T47D (cell line): ENCODE measurements at regions not wholly inside any gene's neighbourhood (a gene's known extent, or its start where the extent isn't known, plus 50 kb on each side); places are given as distances from the start of the nearest gene placed in this dataset.
"Not testable (repeated sequence)": the region's sequence is repeated elsewhere in the genome, so short reads cannot be mapped to it uniquely, and the experiment has no call there.

Experiments
- DNase-seq, 2 experiments: peaks; one replicate each; pipeline versions ENCODE4 v3.0.0 to v3.0.0-alpha.2; 2011 to 2012; ENCODE audit warnings: low read depth in 1 of 2, low spot score in 1 of 2
- JUND ChIP-seq: IDR thresholded peaks from 2 replicates; pipeline ENCODE4 v1.6.1; 2012; ENCODE audit warnings: low read depth
- in situ Hi-C: cut with HindIII; loops from 2 replicates; pipeline ENCODE4 v1.10.0; 2016; ENCODE audit warnings: low sequenced_read_pairs, low pct_unique_long_range_greater_than_20kb

DNA sequence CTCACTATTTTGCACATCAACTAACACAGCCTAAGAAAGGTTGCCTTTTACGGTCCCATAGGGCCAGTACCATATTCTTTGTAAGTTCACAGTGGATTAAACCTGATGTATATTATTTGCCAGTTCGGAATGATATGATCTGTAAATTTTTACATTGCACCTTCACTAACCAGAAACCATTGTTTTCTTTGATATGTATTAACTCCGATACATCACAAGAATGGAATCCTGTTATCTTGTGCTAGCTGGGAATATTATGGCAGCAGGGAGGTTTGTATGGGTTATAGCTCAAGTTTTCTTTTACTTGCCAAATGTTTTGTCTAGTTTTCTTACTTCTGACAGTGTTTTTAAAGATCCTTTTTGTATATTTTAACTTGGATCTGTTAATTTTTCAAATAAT is 51.4 kb upstream of the S1PR1 start:
- DNase-seq = no peak
- in situ Hi-C loops = no loop called here
- TF ChIP-seq JUND = no peak

DNA sequence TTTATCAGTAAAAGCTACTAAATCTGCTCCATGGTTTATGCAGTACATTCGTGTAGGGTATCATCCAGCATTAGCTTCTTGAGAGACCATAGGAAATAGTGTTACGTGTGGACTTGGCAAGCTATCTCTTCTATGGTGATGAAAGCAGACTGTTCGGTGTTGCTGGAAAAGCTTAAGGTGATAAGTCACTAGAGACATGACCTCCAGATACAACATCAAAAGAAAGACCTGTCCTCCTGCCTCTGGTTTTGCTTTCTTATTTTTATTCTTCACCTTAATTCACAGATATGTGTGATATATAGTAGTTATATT is 53.5 kb upstream of the S1PR1 start:
- DNase-seq = no peak
- TF ChIP-seq JUND = no peak
- in situ Hi-C loops = no loop called here

DNA sequence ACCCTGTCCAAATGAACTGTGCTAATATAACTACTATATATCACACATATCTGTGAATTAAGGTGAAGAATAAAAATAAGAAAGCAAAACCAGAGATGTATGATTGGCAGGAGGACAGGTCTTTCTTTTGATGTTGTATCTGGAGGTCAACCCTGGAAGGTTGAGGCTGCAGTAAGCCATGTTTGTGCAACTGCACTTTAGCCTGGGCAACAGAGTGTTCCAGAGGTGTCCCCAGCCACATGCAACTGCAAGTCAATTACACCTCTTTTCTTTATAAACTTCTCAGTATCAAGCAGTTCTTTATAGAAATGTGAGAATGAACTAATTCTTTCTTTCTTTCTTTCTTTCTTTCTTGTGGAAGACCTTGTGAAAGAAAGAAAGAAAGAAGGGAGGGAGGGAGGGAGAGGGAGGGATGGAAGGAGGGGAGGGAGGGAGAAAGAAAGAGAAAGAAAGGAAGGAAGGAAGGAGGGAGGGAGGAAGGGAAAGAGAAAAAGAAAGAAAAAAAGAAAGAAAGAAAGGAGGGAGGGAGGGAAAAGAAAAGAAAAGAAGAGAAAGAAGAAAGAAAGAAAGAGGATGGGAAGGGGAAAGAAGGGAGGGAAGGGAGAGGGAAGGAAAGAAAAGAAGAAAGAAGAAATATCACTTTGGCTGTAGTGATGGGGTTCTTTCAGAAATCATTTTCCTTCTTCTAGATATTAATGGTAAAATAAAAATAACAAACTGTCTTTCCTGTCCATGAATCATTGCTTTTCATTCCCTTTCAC is 54.0 kb upstream of the S1PR1 start:
- in situ Hi-C loops = no loop called here

DNA sequence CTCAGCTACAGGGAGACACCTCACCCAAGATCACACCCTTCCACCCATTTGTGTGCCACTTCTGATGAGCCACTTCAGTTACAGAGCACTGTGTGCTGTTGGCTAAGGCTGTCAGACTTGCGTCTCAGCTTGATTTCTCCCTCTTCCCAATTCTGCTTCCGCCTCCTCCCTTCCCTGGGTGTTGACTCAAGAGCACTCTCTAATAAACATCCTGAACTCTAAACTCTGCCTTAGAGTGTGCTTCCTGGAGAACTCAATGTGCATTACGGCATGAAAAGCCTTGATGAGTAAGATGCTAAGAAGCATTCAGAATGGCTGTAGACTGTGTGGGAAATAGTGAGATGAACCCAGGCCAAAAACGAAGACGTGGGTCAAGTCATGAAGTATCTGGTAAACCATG is 54.9 kb upstream of the S1PR1 start:
- no peak for TF ChIP-seq JUND
- DNase-seq = no peak
- in situ Hi-C loops = no loop called here

More for the DNA sequence above, 54.0 kb upstream of the S1PR1 start:
- TF ChIP-seq JUND = no peak
- DNase-seq = no peak

DNA sequence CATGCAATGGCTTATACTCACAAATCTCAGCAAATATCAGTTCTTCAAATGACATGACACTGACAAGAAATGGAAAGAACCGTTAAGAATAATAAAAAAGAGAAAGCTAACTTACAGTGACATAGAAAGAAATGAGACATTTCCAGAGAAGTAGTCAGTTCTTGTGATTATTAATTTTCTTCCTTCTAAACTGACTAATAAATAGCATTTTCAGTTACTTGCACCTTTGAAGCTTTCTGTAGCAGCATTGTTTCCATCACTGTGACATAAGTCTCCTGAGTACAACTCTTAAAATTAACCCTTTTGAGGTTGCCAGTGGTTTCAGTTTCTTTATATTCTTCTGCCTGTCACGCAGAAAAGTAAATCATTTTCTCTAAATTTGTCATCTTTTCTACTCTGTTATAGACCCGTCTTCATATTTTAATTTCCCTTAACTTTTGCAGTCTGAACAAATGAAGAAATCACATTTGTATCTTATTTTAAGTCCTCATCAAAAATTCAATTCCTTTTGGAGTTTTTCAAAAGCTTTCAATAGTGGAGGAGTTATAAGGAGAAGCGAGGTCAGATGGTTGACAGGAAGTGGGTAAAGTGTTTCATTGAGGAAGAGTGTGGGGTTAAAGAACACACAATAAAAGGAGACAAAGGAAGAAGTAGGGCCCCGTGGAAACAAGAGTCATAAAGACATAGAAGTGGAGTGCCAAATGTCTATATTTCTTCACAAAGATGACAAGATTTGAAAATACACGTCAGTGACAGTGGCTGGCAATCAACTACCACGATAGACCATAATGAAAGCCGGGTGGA is 57.9 kb upstream of the S1PR1 start:
- in situ Hi-C loops = no loop called here
- DNase-seq = no peak
- TF ChIP-seq JUND = no peak

DNA sequence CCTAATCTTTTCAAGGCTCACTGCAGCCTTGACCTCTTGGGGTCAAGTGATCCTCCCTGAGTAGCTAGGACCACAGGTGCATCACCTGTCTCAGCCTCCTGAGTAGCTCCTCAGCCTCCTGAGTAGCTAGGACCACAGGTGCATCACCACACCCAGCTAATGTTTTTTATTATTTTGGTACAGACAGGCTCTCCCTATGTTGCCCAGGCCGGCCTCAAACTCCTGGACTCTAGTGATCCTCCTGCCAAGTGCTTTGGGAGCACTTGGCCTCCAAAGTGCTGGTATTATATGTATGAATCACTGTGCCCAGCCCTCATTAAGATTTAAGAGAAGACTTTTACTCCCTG is 58.5 kb upstream of the S1PR1 start:
- no peak for DNase-seq
- in situ Hi-C loops = no loop called here

DNA sequence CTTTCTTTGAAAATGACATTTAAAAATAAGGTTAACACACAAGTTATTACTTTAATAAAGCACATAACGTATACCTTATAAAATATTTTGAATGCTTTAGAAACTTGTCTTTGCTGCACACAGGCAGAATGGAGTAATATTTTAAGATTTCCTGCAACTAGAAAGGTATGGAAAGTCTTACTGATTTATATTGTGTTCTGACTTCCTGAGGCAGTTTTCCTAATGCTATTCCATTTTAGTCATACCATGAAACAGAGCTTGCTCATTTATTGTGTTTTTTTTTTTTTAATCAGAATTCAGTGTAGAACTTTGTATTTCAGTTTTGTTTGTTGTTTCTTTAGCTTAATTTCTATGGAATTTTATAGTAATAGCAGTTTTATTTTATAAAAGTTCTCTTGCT is 60.9 kb upstream of the S1PR1 start:
- no peak for DNase-seq
- no peak for TF ChIP-seq JUND
- in situ Hi-C loops = no loop called here

More for the DNA sequence above, 58.5 kb upstream of the S1PR1 start:
- no peak for TF ChIP-seq JUND

DNA sequence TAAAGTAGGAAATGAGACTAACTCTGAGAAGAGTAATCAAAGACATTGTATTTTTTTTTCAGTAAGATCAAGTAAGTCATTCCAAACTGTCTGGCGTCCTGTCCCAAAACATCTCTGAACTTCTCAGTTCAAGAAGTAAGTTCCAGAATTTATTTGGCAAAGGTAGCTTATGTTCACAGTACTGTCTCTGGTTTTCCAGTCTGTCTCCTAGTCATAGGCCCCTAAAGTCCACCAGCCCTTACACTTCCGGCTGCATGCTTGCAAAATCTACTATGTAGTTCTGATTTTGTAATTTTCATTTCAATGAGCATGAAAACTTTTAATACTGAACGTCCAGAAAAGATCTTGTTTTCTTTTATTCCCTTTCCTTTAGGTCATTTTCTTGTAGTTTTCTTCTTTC is 61.4 kb upstream of the S1PR1 start:
- no peak for DNase-seq
- in situ Hi-C loops = no loop called here
- TF ChIP-seq JUND = no peak

DNA sequence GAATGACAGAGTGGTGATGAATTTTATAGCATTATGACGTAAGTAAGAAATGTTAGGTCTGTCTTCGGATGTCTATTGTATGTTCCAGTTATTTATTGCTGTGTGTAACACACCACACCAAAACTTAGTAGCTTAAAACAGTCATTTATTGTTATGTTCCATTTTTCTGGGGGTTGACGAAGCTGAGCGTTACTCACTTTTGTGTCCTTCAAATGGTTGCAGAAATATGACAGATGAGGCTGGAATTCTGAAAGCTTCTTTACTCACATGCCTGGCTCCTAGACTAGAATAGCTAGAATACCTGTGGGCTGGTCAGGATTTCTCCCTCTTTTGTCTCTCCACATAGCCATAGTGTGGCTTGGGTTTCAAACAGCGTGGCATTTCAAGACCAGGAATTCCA is 62.1 kb upstream of the S1PR1 start:
- no peak for TF ChIP-seq JUND
- peak in 1 of 2 experiments; percentile 2 for DNase-seq
- in situ Hi-C loops = no loop called here

DNA sequence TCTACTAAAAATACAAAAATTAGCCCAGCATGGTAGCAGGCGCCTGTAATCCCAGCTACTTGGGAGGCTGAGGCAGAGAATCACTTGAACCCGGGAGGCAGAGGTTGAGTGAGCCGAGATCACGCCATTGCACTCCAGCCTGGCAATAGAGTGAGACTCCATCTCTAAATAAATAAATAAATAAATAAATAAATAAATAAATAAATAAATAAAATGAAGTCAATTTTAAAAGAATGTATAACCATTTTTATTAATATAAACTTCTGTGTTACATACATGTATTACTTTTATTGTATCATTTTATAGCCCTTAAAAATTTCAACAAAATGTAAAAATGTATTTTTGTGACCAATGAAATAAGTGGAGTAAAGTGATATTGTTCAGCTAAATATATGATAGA is 62.5 kb upstream of the S1PR1 start:
- DNase-seq, in situ Hi-C loops: not testable (repeated sequence)

DNA sequence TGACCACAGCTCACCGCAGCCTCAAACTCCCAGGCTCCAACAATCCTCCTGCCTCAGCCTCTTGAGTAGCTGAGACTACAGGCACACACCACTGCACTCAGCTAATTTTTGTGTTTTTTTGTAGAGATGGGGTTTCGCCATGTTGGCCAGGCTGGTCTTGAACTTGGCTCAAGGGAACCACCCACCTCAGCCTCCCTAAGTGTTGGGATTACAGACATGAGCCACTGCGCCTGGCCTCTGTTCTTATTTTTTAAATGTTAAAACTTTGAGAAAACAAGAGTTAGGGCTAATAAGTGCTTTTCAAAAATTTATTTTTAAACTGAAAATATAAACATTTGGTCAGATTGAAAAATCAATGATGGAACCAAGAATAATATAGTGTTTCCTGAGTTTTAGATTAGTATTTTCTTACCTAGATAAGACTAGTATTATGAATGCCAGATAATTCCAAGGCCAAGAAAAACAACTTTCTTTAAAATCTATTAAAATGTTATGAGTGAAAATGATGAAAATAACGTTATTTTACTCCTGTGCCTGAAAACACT is 66.2 kb upstream of the S1PR1 start:
- no peak for DNase-seq
- in situ Hi-C loops = no loop called here
- TF ChIP-seq JUND = no peak

DNA sequence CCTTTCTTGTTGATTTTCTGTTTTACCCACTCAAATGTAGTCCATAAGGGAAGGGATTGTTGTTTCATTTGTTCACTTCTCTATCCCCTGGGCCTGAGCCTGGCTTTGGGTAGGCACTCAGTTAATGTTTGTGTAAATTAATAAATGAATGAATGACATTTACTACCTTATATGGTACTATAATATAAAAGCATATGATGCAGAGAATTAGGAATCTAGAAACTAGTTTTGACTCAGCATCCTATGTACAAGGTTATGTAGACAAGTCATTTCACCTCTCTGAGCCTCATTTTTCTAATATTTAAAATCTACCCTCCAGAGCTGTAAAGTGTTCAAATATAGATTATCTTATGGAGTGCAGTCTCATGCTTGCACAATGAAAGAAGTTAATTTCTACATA is 68.9 kb upstream of the S1PR1 start:
- no peak for DNase-seq
- in situ Hi-C loops = no loop called here
- TF ChIP-seq JUND = no peak

DNA sequence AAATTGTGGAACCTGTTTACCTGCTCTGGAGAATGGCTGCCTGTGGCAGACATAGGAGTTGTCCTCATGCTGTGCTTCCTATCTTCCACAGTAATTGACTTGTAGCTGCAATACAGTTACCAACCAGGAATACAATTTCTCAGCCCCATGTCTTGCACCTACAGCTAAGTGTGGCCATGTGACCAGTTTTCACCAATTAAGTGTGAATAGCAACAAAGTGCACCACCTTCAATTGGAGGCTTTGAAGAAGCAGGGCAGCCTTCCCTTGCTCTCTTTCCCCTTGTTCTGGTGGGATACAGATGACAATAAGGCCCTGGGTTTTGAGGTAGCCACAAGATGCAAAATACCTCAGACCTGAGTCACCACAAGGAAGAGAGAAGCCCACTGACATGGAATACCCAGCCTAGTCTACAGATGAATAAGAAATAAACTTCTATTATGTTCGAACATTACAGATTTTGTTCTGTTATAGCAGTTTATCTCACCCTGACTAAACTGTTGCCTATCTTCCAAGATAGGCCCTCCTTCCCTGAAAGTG is 70.2 kb upstream of the S1PR1 start:
- DNase-seq = no peak
- no peak for TF ChIP-seq JUND
- in situ Hi-C loops = no loop called here
